Activated CD4-positive, alpha-beta T cell treated with anti-CD3 and anti-CD28 coated beads, Interleukin-2, amount 10 ng/mL, durations not matched to agents 24 days and 14 days (primary cell): ENCODE measurements at regions not wholly inside any gene's neighbourhood (a gene's known extent, or its start where the extent isn't known, plus 50 kb on each side); places are given as distances from the start of the nearest gene placed in this dataset.
A peak's percentile ranks its signal among the peaks of the same experiment; 100 is the strongest.

ENCODE experiments used
- DNase-seq: peaks from one replicate; pipeline ENCODE4 v3.0.0; 2022
- H3K27ac Mint-ChIP-seq: one replicate; pipeline ENCODE4 v1.8.0; 2022; ENCODE audit warnings: mild to moderate bottlenecking, mixed read lengths
- H3K27me3 Mint-ChIP-seq: one replicate; pipeline ENCODE4 v1.8.0; 2022; ENCODE audit warnings: mixed read lengths
- H3K36me3 Mint-ChIP-seq: one replicate; pipeline ENCODE4 v1.8.0; 2022; ENCODE audit warnings: low read depth, mild to moderate bottlenecking, mixed read lengths
- H3K4me1 Mint-ChIP-seq: one replicate; pipeline ENCODE4 v1.8.0; 2021; ENCODE audit warnings: mixed read lengths
- H3K4me3 Mint-ChIP-seq: one replicate; pipeline ENCODE4 v1.8.0; 2022; ENCODE audit warnings: mild to moderate bottlenecking, moderate library complexity, mixed read lengths
- H3K9me3 Mint-ChIP-seq: one replicate; pipeline ENCODE4 v1.8.0; 2021; ENCODE audit warnings: mixed read lengths
- intact Hi-C: fragments of 100-400 bp; cut with micrococcal nuclease; formaldehyde crosslinking; loops from one replicate; pipeline ENCODE4 v1.15.1; 2023

- Mint-ChIP-seq H3K4me3 (no peak overlapping the region), H3K4me1 (no peaks in the 10 kb centered on the region), H3K9me3 (no peaks in the 10 kb centered on the region), H3K36me3 (no peaks in the 10 kb centered on the region), H3K27me3 (no peaks in the 10 kb centered on the region), H3K27ac (no peak overlapping the region)
- DNase-seq: no peak
- intact Hi-C loops: no loop called here
These were observed 91.9 kb upstream of the NEURL1B start for GRCh38 chr5:172548981-172549687.

- DNase-seq: no peak
- Mint-ChIP-seq H3K27me3 (no peaks in the 10 kb centered on the region), H3K4me1 (no peaks in the 10 kb centered on the region), H3K9me3 (no peaks in the 10 kb centered on the region), H3K4me3 (no peak overlapping the region), H3K27ac (no peak overlapping the region), H3K36me3 (no peaks in the 10 kb centered on the region)
- intact Hi-C loops: no loop called here
These were observed 92.7 kb upstream of the NEURL1B start for GRCh38 chr5:172548311-172548731.

- H3K4me1 Mint-ChIP-seq: no peaks in the 10 kb centered on the region
- no peak overlapping the region for H3K27ac Mint-ChIP-seq
- intact Hi-C loops: no loop called here
- H3K36me3 Mint-ChIP-seq: no peaks in the 10 kb centered on the region
- no peak for DNase-seq
- H3K27me3 Mint-ChIP-seq: no peaks in the 10 kb centered on the region
- no peak overlapping the region for H3K4me3 Mint-ChIP-seq
- H3K9me3 Mint-ChIP-seq: no peaks in the 10 kb centered on the region
These were observed 91.9 kb upstream of the SH3PXD2B start for GRCh38 chr5:172546196-172546595.

GRCh38 chr5:172545291-172545801 lies 91.0 kb upstream of the SH3PXD2B start:
- intact Hi-C loops: no loop called here
- no peak overlapping the region for H3K4me3 Mint-ChIP-seq

GRCh38 chr5:172544371-172545095 lies 90.2 kb upstream of the SH3PXD2B start:
- no peak overlapping the region for H3K27ac Mint-ChIP-seq

More at GRCh38 chr5:172545291-172545801, 91.0 kb upstream of the SH3PXD2B start:
- H3K4me1 Mint-ChIP-seq: no peaks in the 10 kb centered on the region
- no peaks in the 10 kb centered on the region for H3K36me3 Mint-ChIP-seq
- no peak overlapping the region for H3K27ac Mint-ChIP-seq
- H3K9me3 Mint-ChIP-seq: no peaks in the 10 kb centered on the region
- H3K27me3 Mint-ChIP-seq: no peaks in the 10 kb centered on the region
- DNase-seq: no peak

GRCh38 chr5:172543484-172544298 lies 89.4 kb upstream of the SH3PXD2B start:
- Mint-ChIP-seq H3K27me3 (peaks cover 2% of the 10 kb centered on the region), H3K9me3 (no peaks in the 10 kb centered on the region), H3K4me1 (no peaks in the 10 kb centered on the region), H3K4me3 (no peak overlapping the region), H3K36me3 (no peaks in the 10 kb centered on the region), H3K27ac (no peak overlapping the region)
- no peak for DNase-seq
- intact Hi-C loops: no loop called here

More at GRCh38 chr5:172544371-172545095, 90.2 kb upstream of the SH3PXD2B start:
- H3K36me3 Mint-ChIP-seq: no peaks in the 10 kb centered on the region
- no peak for DNase-seq
- no peak overlapping the region for H3K4me3 Mint-ChIP-seq
- no peaks in the 10 kb centered on the region for H3K4me1 Mint-ChIP-seq
- intact Hi-C loops: no loop called here
- no peaks in the 10 kb centered on the region for H3K9me3 Mint-ChIP-seq
- no peaks in the 10 kb centered on the region for H3K27me3 Mint-ChIP-seq

- intact Hi-C loops: no loop called here
- Mint-ChIP-seq H3K9me3 (no peaks in the 10 kb centered on the region), H3K36me3 (no peaks in the 10 kb centered on the region), H3K27me3 (peaks cover 2% of the 10 kb centered on the region), H3K27ac (no peak overlapping the region), H3K4me1 (no peaks in the 10 kb centered on the region), H3K4me3 (no peak overlapping the region)
- DNase-seq: no peak
These were observed 88.4 kb upstream of the SH3PXD2B start for GRCh38 chr5:172542651-172543131.

DNA sequence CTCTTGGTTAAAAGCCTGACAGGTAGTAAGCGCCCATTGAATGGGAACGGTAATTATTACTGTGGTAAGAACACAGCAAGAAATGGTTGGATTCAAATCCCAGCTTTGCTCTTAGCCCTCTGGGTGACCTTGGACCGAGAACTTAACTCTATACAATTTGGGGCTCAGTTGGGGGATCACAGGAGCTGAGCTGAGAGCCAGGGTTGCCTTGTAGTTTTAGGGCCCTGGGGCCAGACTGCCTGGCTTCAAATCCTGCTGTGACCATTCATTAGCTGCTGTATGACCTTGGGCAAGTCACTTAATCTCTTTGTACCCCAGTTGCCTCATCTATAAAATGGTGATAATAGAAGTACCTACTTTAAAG lies 87.4 kb upstream of the SH3PXD2B start:
- Mint-ChIP-seq H3K36me3 (no peaks in the 10 kb centered on the region), H3K27ac (no peak overlapping the region), H3K4me1 (no peaks in the 10 kb centered on the region), H3K4me3 (no peak overlapping the region), H3K27me3 (peaks cover 2% of the 10 kb centered on the region), H3K9me3 (no peaks in the 10 kb centered on the region)
- intact Hi-C loops: no loop called here
- DNase-seq: no peak

GRCh38 chr5:172541099-172541772 lies 86.9 kb upstream of the SH3PXD2B start:
- no peaks in the 10 kb centered on the region for H3K36me3 Mint-ChIP-seq
- no peak overlapping the region for H3K27ac Mint-ChIP-seq
- H3K9me3 Mint-ChIP-seq: no peaks in the 10 kb centered on the region
- DNase-seq: no peak
- intact Hi-C loops: no loop called here
- no peaks in the 10 kb centered on the region for H3K4me1 Mint-ChIP-seq
- peaks cover 2% of the 10 kb centered on the region for H3K27me3 Mint-ChIP-seq
- no peak overlapping the region for H3K4me3 Mint-ChIP-seq

DNA sequence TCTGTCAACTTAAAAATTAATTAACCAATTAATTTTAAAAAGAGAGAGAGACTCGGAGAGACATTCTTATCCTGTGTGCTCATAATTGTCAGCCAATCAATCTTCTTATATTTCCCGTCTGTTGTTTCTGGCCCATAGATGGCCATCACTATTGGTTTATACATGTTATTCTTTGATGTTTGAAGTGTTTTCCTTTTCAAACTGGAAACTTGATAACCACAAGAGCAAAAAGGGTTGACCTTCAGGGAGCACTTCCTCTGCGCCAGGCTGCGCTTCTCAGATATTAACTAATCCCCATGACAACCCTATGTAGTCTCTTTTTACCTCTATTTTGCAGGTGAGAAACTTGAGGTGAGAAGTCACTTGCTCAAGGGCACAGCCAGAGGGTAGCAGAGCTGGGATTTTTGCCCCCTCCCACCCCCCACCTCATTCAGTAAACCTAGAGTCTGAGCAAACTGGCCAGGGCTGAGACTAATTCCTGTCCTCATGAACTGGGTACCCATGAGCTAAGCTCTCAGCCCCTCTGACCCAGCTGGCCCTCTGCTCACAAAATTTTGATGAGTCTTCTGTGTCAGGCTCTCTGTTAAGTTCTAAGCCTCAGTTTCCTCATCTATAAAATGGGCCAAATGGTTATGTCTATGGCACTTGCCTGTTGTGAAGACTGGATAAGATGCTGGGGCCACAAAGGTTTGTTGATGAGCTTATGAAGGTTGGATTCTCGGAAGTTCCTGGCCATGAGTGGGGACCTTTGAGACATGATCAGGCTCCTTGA lies 86.0 kb upstream of the SH3PXD2B start:
- H3K4me3 Mint-ChIP-seq: no peak overlapping the region
- H3K36me3 Mint-ChIP-seq: no peaks in the 10 kb centered on the region
- no peak overlapping the region for H3K27ac Mint-ChIP-seq
- no peak for DNase-seq
- H3K4me1 Mint-ChIP-seq: no peaks in the 10 kb centered on the region
- H3K9me3 Mint-ChIP-seq: no peaks in the 10 kb centered on the region
- intact Hi-C loops: no loop called here
- peaks cover 2% of the 10 kb centered on the region for H3K27me3 Mint-ChIP-seq

- no peak for DNase-seq
- peaks cover 2% of the 10 kb centered on the region for H3K27me3 Mint-ChIP-seq
- H3K4me1 Mint-ChIP-seq: no peaks in the 10 kb centered on the region
- H3K36me3 Mint-ChIP-seq: no peaks in the 10 kb centered on the region
- H3K27ac Mint-ChIP-seq: no peak overlapping the region
- intact Hi-C loops: no loop called here
- H3K9me3 Mint-ChIP-seq: no peaks in the 10 kb centered on the region
- no peak overlapping the region for H3K4me3 Mint-ChIP-seq
These were observed 80.8 kb upstream of the SH3PXD2B start for GRCh38 chr5:172535108-172535445.

- peaks cover 2% of the 10 kb centered on the region for H3K27me3 Mint-ChIP-seq
- H3K4me1 Mint-ChIP-seq: no peaks in the 10 kb centered on the region
- H3K27ac Mint-ChIP-seq: no peak overlapping the region
- intact Hi-C loops: no loop called here
- no peaks in the 10 kb centered on the region for H3K9me3 Mint-ChIP-seq
- H3K36me3 Mint-ChIP-seq: no peaks in the 10 kb centered on the region
- no peak overlapping the region for H3K4me3 Mint-ChIP-seq
- DNase-seq: peak; percentile 34
These were observed 80.1 kb upstream of the SH3PXD2B start for GRCh38 chr5:172534229-172535107.
